GM23338 (cell line): ENCODE measurements at regions not wholly inside any gene's neighbourhood (a gene's known extent, or its start where the extent isn't known, plus 50 kb on each side); places are given as distances from the start of the nearest gene placed in this dataset.

Experiments used
- ATAC-seq: fragments of 200-7000 bp; cut with Tn5 transposase; 3 replicates; pipeline ENCODE4 v1.9.1; 2020
- DNase-seq: peaks from one replicate; pipeline ENCODE4 v3.0.0-alpha.2; 2015; ENCODE audit warnings: low spot score
- H2AFZ ChIP-seq: fragments of 200-600 bp; sonication (generic); 2 replicates; pipeline ENCODE4 v1.8.0; 2016; ENCODE audit warnings: antibody characterized with exemption, mild to moderate bottlenecking, moderate library complexity
- H3F3A ChIP-seq: fragments of 200-600 bp; sonication (generic); replicated peaks from 2 replicates; pipeline ENCODE4 v1.8.0; 2017; ENCODE audit warnings: antibody characterized with exemption, mixed run types, low read depth
- H3K27ac ChIP-seq: fragments of 200-600 bp; sonication (generic); 2 replicates; pipeline ENCODE4 v1.6.1; 2016; ENCODE audit warnings: low read depth
- H3K27me3 ChIP-seq: fragments of 200-600 bp; sonication (generic); 2 replicates; pipeline ENCODE4 v1.8.0; 2016; ENCODE audit warnings: mild to moderate bottlenecking, mixed run types, moderate library complexity; ENCODE audit not compliant: insufficient read depth
- H3K36me3 ChIP-seq: fragments of 200-600 bp; sonication (generic); 2 replicates; pipeline ENCODE4 v1.8.0; 2016; ENCODE audit warnings: mild to moderate bottlenecking; ENCODE audit not compliant: insufficient read depth
- H3K4me1 ChIP-seq: fragments of 200-600 bp; sonication (generic); 2 replicates; pipeline ENCODE4 v1.8.0; 2016; ENCODE audit warnings: mild to moderate bottlenecking, moderate library complexity; ENCODE audit not compliant: insufficient read depth
- H3K4me2 ChIP-seq: fragments of 200-600 bp; sonication (generic); 2 replicates; pipeline ENCODE4 v1.7.1; 2017; ENCODE audit warnings: mixed run types
- H3K4me3 ChIP-seq: fragments of 200-600 bp; sonication (generic); 2 replicates; pipeline ENCODE4 v1.6.1; 2016; ENCODE audit warnings: mixed run types
- H3K79me2 ChIP-seq: fragments of 200-600 bp; sonication (generic); replicated peaks from 2 replicates; pipeline ENCODE4 v1.8.0; 2017; ENCODE audit warnings: mild to moderate bottlenecking; ENCODE audit not compliant: insufficient read depth
- H3K9me2 ChIP-seq: fragments of 200-600 bp; sonication (generic); 2 replicates; pipeline ENCODE4 v1.8.0; 2017; ENCODE audit not compliant: insufficient read depth
- H4K20me1 ChIP-seq: fragments of 200-600 bp; sonication (generic); replicated peaks from 2 replicates; pipeline ENCODE4 v1.8.0; 2017; ENCODE audit warnings: mild to moderate bottlenecking; ENCODE audit not compliant: insufficient read depth
- H3K27ac Mint-ChIP-seq: 2 replicates; pipeline ENCODE4 v1.8.0; 2020; ENCODE audit warnings: inconsistent platforms, mild to moderate bottlenecking, moderate library complexity, mixed read lengths
- H3K27me3 Mint-ChIP-seq: 3 replicates; pipeline ENCODE4 v1.8.0; 2022; ENCODE audit warnings: low read depth, mild to moderate bottlenecking, moderate library complexity, mixed read lengths, inconsistent platforms; ENCODE audit not compliant: insufficient read depth, poor library complexity
- H3K36me3 Mint-ChIP-seq: 3 replicates; pipeline ENCODE4 v1.8.0; 2021; ENCODE audit warnings: low read depth, mild to moderate bottlenecking, inconsistent platforms, moderate library complexity, mixed read lengths
- H3K4me1 Mint-ChIP-seq: 3 replicates; pipeline ENCODE4 v1.8.0; 2020; ENCODE audit warnings: mild to moderate bottlenecking, inconsistent platforms, mixed read lengths
- H3K4me3 Mint-ChIP-seq: 3 replicates; pipeline ENCODE4 v1.8.0; 2021; ENCODE audit warnings: moderate library complexity, mild to moderate bottlenecking, inconsistent platforms, mixed read lengths
- H3K9me3 Mint-ChIP-seq: 3 replicates; pipeline ENCODE4 v1.8.0; 2020; ENCODE audit warnings: moderate library complexity, mild to moderate bottlenecking, inconsistent platforms, mixed read lengths
- CREB1 ChIP-seq: fragments of 250-450 bp; sonication (Bioruptor Pico); IDR thresholded peaks from 2 replicates; pipeline ENCODE4 v1.5.0; 2020; ENCODE audit warnings: low read depth, mild to moderate bottlenecking, moderate library complexity
- JUNB ChIP-seq: IDR thresholded peaks from one replicate; pipeline ENCODE4 v1.6.1; 2016; ENCODE audit warnings: antibody characterized with exemption; ENCODE audit not compliant: unreplicated experiment
- NANOG ChIP-seq: IDR thresholded peaks from 2 replicates; pipeline ENCODE4 v1.6.1; 2016; ENCODE audit warnings: antibody characterized with exemption, borderline replicate concordance
- POLR2AphosphoS5 ChIP-seq: IDR thresholded peaks from 2 replicates; pipeline ENCODE4 v1.6.1; 2016; ENCODE audit warnings: antibody characterized with exemption, low read depth
- STAT1 ChIP-seq: IDR thresholded peaks from one replicate; pipeline ENCODE4 v1.6.1; 2016; ENCODE audit warnings: antibody characterized with exemption; ENCODE audit not compliant: unreplicated experiment
- ZNF114 ChIP-seq: fragments of 250-450 bp; sonication (Bioruptor Pico); IDR thresholded peaks from 2 replicates; pipeline ENCODE4 v1.5.0; 2020; ENCODE audit warnings: mild to moderate bottlenecking, moderate library complexity
- ZNF331 ChIP-seq: fragments of 250-450 bp; sonication (Bioruptor Pico); IDR thresholded peaks from 2 replicates; pipeline ENCODE4 v1.5.0; 2020; ENCODE audit warnings: low read depth, mild to moderate bottlenecking, moderate library complexity
- TF ChIP-seq, protein P1 (sequence below), 2 experiments: fragments of 200-600 bp in 1 of 2; sonication (generic) in 1 of 2; conservative IDR thresholded peaks; 2 replicates each; pipeline versions ENCODE4 v1.5.1 to v1.6.1; 2016 to 2017; ENCODE audit warnings: antibody characterized with exemption in 2 of 2, low read depth in 2 of 2, mild to moderate bottlenecking in 2 of 2, moderate library complexity in 1 of 2
- TF ChIP-seq, protein P2 (sequence below): fragments of 250-450 bp; sonication (Bioruptor Pico); IDR thresholded peaks from 2 replicates; pipeline ENCODE4 v1.5.0; 2020; ENCODE audit warnings: mild to moderate bottlenecking, moderate library complexity
- TF ChIP-seq, protein P3 (sequence below): IDR thresholded peaks from 2 replicates; pipeline ENCODE4 v1.6.1; 2016; ENCODE audit warnings: antibody characterized with exemption

DNA sequence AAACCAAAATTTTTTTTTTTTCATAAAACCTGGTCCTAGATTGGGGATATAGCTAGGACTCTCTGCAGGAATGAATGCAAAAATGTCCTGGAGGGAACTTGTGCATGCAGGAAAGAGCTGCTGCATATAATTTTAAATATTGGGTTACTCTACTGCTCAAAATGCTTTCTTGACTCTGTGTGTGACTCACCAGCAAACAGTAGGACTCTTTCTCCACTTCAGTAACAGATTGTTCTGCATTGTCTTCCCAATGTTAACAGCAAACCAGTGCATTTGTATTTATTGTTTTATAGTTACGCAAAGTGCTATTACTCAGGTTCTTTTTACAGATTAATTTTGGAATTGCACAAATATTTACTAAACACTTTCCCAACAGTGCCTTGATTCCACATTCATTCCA lies 163.7 kb upstream of the KL start (continued):
- TF ChIP-seq, protein P1, sequence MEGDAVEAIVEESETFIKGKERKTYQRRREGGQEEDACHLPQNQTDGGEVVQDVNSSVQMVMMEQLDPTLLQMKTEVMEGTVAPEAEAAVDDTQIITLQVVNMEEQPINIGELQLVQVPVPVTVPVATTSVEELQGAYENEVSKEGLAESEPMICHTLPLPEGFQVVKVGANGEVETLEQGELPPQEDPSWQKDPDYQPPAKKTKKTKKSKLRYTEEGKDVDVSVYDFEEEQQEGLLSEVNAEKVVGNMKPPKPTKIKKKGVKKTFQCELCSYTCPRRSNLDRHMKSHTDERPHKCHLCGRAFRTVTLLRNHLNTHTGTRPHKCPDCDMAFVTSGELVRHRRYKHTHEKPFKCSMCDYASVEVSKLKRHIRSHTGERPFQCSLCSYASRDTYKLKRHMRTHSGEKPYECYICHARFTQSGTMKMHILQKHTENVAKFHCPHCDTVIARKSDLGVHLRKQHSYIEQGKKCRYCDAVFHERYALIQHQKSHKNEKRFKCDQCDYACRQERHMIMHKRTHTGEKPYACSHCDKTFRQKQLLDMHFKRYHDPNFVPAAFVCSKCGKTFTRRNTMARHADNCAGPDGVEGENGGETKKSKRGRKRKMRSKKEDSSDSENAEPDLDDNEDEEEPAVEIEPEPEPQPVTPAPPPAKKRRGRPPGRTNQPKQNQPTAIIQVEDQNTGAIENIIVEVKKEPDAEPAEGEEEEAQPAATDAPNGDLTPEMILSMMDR (conservative IDR thresholded peaks at IDR 0.05; ENCODE audit: low read depth in 2 of 2), result no peak
- TF ChIP-seq, protein P2, sequence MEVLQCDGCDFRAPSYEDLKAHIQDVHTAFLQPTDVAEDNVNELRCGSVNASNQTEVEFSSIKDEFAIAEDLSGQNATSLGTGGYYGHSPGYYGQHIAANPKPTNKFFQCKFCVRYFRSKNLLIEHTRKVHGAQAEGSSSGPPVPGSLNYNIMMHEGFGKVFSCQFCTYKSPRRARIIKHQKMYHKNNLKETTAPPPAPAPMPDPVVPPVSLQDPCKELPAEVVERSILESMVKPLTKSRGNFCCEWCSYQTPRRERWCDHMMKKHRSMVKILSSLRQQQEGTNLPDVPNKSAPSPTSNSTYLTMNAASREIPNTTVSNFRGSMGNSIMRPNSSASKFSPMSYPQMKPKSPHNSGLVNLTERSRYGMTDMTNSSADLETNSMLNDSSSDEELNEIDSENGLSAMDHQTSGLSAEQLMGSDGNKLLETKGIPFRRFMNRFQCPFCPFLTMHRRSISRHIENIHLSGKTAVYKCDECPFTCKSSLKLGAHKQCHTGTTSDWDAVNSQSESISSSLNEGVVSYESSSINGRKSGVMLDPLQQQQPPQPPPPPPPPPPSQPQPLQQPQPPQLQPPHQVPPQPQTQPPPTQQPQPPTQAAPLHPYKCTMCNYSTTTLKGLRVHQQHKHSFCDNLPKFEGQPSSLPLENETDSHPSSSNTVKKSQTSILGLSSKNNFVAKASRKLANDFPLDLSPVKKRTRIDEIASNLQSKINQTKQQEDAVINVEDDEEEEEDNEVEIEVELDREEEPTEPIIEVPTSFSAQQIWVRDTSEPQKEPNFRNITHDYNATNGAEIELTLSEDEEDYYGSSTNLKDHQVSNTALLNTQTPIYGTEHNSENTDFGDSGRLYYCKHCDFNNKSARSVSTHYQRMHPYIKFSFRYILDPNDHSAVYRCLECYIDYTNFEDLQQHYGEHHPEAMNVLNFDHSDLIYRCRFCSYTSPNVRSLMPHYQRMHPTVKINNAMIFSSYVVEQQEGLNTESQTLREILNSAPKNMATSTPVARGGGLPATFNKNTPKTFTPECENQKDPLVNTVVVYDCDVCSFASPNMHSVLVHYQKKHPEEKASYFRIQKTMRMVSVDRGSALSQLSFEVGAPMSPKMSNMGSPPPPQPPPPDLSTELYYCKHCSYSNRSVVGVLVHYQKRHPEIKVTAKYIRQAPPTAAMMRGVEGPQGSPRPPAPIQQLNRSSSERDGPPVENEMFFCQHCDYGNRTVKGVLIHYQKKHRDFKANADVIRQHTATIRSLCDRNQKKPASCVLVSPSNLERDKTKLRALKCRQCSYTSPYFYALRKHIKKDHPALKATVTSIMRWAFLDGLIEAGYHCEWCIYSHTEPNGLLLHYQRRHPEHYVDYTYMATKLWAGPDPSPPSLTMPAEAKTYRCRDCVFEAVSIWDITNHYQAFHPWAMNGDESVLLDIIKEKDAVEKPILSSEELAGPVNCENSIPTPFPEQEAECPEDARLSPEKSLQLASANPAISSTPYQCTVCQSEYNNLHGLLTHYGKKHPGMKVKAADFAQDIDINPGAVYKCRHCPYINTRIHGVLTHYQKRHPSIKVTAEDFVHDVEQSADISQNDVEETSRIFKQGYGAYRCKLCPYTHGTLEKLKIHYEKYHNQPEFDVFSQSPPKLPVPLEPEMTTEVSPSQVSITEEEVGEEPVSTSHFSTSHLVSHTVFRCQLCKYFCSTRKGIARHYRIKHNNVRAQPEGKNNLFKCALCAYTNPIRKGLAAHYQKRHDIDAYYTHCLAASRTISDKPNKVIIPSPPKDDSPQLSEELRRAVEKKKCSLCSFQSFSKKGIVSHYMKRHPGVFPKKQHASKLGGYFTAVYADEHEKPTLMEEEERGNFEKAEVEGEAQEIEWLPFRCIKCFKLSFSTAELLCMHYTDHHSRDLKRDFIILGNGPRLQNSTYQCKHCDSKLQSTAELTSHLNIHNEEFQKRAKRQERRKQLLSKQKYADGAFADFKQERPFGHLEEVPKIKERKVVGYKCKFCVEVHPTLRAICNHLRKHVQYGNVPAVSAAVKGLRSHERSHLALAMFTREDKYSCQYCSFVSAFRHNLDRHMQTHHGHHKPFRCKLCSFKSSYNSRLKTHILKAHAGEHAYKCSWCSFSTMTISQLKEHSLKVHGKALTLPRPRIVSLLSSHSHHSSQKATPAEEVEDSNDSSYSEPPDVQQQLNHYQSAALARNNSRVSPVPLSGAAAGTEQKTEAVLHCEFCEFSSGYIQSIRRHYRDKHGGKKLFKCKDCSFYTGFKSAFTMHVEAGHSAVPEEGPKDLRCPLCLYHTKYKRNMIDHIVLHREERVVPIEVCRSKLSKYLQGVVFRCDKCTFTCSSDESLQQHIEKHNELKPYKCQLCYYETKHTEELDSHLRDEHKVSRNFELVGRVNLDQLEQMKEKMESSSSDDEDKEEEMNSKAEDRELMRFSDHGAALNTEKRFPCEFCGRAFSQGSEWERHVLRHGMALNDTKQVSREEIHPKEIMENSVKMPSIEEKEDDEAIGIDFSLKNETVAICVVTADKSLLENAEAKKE (CRISPR knock-in tag), result no peak

DNA sequence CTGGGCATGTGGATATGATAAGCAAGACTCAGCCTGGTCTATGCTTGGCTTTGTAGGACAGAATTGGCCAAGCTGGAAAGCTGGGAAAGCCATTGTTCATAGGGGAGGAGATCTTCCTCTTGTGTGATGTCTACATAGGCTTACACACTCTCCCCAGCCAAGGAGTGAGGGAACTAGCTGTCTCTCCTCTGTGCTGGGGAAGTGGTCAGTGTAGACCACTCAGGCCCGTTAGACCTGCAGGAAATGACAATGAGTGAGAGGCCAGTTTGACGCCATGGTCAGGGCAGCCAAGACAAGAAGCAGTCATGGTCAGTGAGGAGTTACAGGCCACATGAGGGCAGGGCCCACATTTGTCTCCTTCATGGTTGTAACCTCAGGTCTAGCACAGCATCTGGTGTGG lies 159.1 kb upstream of the KL start:
- Histone ChIP-seq H3F3A (no peaks in the 10 kb centered on the region), H3K36me3 (no peaks in the 10 kb centered on the region), H3K4me1 (peaks cover 6% of the 10 kb centered on the region; the same call in 1 of the 2 replicates), H2AFZ (no peak overlapping the region), H3K9me2 (peaks cover under 1% of the 10 kb centered on the region; the same call in 1 of the 2 replicates), H3K4me3 (no peak overlapping the region), H3K4me2 (no peak overlapping the region), H3K27ac (no peak overlapping the region), H3K79me2 (no peaks in the 10 kb centered on the region), H3K27me3 (no peaks in the 10 kb centered on the region), H4K20me1 (no peaks in the 10 kb centered on the region)
- no peak overlapping the region for H3K27ac Mint-ChIP-seq
- no peaks in the 10 kb centered on the region for H3K9me3 Mint-ChIP-seq
- no peak for DNase-seq
- no peaks in the 10 kb centered on the region for H3K36me3 Mint-ChIP-seq
- ATAC-seq, result no peak
- H3K4me3 Mint-ChIP-seq, result no peak overlapping the region
- peaks cover 13% of the 10 kb centered on the region for H3K4me1 Mint-ChIP-seq
- H3K27me3 Mint-ChIP-seq, result peaks cover 3% of the 10 kb centered on the region
- TF ChIP-seq CREB1 (CRISPR knock-in tag), result no peak
- no peak for TF ChIP-seq POLR2AphosphoS5
- TF ChIP-seq, protein P3, sequence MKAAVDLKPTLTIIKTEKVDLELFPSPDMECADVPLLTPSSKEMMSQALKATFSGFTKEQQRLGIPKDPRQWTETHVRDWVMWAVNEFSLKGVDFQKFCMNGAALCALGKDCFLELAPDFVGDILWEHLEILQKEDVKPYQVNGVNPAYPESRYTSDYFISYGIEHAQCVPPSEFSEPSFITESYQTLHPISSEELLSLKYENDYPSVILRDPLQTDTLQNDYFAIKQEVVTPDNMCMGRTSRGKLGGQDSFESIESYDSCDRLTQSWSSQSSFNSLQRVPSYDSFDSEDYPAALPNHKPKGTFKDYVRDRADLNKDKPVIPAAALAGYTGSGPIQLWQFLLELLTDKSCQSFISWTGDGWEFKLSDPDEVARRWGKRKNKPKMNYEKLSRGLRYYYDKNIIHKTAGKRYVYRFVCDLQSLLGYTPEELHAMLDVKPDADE, result no peak
- no peak for TF ChIP-seq JUNB
- no peak for TF ChIP-seq STAT1
- no peak for TF ChIP-seq NANOG
- no peak for TF ChIP-seq ZNF331 (CRISPR knock-in tag)
- TF ChIP-seq ZNF114, result no peak
